NCI-H146 (cell line): ENCODE measurements at regions not wholly inside any gene's neighbourhood (a gene's known extent, or its start where the extent isn't known, plus 50 kb on each side); places are given as distances from the start of the nearest gene placed in this dataset.

Source experiments
- DNase-seq: peaks from one replicate; lab custom pipeline; 2025; lab: John Stamatoyannopoulos, UW

- no peak for DNase-seq
These were observed 159.1 kb upstream of the RAB4A start for GRCh38 chr1:229111703-229112319.

DNA sequence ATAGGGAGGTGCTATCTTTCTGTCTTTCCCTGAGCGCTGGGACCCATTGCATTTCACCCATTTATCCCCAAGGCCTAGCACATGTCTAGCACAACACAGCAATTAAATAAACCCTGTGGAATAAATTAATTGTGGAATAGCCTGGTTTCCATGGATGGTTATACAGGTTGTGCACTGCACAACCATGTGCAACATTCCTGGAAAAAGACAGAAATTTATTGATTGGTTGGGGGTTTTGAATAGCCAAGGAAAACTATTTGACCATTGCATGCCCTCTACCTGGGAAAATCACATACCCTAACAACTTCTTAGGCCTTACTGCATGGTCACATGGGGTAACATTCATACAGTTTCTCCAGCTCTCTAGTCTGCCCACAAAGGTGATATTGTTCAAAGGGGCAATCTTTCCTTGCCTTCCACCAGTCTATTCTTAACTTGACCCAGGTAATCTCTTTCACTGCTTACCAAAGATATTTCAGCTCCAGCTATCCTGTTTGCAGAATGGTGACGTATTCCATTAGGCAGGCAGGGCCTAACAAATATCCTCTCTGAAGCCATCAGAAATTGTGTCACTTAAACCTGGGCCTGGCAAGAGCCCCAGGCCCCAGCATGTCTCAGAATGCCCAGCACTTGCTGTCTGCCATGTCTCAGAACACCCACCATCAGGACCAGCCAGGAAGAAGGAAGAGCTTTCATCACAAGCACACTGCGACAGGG lies 157.9 kb upstream of the RAB4A start:
- no peak for DNase-seq

GRCh38 chr1:229114315-229114714 lies 156.6 kb upstream of the RAB4A start:
- DNase-seq, result no peak

DNA sequence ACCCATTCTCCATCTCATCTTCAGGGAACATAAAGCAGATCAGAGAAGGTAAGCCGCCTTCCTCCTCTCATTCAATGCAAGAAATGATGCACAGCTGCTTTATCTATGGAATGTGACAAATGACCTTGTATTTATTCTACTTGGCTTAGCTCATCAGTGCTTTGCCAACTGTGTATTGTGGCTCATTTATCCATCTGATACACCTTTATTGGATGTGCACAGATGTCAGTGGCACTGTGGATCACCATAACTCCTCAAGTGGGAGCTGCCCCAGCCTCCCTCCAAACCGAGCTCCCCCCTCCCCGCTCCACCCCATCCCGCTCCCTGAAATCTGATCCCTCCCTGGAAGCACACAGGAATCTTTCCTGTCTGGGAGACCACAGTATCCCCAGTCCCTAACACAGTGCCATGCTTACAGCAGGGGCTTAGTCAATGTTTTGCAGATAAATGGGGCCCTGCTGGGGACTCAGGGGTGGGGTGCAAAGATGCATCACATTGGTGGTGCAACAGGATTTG lies 156.0 kb upstream of the RAB4A start:
- no peak for DNase-seq

GRCh38 chr1:229116114-229116513 lies 154.8 kb upstream of the RAB4A start:
- DNase-seq, result no peak

DNA sequence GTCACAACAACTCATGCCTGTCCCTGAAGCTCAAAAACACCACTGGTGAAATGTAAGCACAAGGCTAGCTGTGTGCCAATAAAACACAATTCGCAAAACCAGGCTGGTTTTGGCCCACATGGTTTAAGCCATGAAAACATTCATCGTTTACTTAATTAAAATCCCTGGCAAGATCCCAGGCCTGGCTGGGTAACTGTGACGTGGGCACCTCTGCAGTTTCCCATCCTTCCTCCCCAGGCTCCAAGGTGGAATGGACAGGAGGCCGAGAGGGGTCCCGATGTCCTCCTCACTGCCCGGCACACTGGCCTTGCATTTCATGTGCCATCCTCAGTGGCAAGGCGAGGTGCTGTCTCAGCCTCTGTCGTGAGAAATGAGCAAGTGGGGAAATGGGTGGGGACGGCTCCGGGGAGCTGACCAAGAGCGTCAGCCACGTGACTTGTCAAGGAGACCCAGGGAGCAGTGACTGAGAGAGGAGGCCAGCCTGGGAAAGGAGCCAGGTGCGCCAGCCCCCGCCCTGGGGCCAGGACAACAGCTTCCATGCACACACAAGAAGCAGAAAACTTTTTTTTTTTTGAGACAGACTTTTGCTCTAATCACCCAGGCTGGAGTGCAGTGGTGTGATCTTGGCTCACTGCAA lies 153.1 kb upstream of the RAB4A start:
- DNase-seq, result no peak

DNA sequence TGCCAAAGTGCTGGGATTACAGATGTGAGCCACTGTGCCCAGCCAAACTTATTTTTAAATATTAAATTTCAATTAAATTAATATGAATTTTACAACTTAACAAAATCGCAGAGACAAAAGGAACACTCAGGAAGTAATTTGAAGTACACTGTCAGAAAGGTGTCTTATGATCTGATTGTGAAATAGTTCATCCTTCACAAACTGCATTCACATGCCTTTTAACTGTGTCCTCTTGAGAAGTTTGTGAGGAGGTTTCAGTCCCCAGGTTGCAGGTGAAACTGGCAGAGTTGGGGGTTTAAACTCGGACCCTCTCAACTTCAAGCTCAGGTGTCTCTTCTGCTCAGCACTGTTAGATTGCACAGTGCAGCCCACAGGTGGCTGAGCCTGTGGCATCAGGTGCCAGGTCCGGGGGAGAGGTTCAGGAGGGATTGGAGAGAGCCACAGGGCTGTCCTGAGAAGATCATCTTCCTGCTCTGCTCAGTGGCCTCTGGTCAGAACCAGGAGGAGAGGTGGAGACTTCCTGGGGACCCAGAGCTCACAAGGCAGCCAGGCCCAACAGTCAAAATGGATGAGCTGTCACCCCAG lies 152.3 kb upstream of the RAB4A start:
- DNase-seq, result no peak

DNA sequence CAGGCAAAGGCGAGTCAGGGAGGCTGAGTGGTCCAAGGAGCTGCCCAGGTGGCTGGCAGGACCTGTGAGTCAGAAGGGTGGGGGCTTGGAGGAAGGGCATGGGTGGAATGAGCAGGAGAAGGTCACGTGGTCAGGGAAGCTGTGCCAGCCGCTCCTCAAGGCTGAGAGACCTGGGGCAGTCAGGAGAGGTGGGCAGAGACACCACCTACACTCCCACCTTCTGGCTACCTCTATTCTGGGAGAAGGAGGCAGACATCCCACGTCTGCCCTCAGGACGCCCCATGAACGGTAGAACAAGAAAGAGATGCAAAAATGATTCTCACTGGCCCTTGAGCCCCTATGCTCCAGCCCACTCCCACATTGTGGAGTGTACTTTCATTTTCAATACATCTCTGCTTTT lies 151.8 kb upstream of the RAB4A start:
- DNase-seq, result no peak

DNA sequence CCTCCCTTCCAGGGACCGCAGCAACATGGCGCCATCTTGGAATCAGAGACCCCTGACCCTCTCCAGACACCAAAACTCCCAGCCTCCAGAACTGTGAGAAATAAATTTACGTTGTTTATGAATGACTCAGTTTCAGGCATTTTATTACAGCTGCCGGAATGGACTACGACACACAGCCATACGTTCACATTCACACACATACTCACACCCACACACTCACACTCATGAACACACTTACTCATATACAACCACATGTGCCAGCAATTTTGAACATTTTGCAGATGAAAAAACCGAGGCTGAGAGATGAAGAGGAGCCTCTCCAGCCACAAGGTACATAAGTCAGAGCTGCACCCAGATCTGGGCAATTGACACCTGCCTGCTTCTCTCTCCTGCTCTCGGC lies 151.0 kb upstream of the RAB4A start:
- DNase-seq, result no peak

DNA sequence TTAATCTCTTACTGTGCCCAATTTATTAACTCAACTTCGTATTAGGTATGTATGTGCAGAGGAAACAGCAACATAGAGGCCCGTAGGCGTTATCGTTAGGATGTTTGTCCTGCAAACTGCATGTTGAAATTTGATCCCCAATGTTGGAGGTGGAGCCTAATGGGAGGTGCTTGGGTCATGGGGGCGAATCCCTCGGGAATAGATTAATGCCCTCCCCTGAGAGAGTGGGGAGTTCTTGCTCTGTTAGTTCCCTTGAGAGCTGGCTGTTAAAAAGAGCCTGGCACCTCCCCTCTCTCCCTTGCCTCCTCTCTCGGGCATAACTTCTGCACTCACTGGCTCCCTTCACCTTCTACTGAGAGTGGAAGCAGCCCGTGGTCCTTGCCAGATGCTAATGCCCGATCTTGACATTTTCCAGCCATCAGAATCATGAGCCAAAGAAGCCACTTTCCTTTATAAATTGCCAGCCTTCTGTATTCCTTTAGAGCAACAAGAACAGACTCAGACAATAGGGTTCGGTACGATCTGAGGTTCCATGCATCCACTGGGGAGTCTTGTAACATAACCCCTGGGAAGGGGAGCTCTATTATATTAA lies 149.0 kb upstream of the RAB4A start:
- DNase-seq, result peak; percentile 24

- no peak for DNase-seq
These were observed 148.3 kb upstream of the RAB4A start for GRCh38 chr1:229122606-229123005.

GRCh38 chr1:229124116-229124515 lies 146.8 kb upstream of the RAB4A start:
- no peak for DNase-seq

GRCh38 chr1:229124520-229125124 lies 146.3 kb upstream of the RAB4A start:
- no peak for DNase-seq

- DNase-seq, result no peak
These were observed 143.6 kb upstream of the RAB4A start for GRCh38 chr1:229127301-229127700.

- DNase-seq, result no peak
These were observed 142.8 kb upstream of the RAB4A start for GRCh38 chr1:229128066-229128608.

- DNase-seq, result no peak
These were observed 141.4 kb upstream of the RAB4A start for GRCh38 chr1:229129301-229130027.

DNA sequence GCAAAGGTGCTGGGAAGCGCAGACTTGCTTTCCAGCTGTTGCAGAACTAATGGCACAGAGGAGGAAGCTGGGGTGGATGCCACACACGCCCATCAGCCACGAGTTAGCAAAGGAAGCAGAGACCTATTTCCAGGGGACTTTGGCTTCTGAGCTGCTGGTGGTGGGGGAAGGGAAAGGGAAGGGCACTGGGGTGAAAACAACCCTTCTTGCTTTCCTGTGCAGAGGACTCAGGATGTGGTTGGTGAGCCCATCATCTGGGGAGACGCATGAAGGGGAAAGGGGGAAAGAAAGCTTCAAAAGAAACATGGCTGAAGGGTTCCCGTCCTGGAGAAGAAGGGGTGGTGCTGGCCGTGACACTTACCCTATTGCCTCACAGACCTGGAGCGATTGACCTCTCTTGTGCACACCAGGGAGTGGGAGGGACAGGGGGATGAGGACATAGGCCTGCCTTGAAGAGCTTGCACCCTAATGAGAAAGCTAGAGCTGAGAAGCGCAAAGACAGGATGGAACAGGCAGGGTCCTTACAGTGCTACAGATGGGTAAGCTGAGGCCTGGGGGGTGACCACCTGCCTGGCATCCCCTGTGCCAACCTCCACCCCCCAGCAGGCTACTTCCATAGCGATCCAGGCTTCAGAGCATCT lies 140.8 kb upstream of the RAB4A start:
- DNase-seq, result no peak

DNA sequence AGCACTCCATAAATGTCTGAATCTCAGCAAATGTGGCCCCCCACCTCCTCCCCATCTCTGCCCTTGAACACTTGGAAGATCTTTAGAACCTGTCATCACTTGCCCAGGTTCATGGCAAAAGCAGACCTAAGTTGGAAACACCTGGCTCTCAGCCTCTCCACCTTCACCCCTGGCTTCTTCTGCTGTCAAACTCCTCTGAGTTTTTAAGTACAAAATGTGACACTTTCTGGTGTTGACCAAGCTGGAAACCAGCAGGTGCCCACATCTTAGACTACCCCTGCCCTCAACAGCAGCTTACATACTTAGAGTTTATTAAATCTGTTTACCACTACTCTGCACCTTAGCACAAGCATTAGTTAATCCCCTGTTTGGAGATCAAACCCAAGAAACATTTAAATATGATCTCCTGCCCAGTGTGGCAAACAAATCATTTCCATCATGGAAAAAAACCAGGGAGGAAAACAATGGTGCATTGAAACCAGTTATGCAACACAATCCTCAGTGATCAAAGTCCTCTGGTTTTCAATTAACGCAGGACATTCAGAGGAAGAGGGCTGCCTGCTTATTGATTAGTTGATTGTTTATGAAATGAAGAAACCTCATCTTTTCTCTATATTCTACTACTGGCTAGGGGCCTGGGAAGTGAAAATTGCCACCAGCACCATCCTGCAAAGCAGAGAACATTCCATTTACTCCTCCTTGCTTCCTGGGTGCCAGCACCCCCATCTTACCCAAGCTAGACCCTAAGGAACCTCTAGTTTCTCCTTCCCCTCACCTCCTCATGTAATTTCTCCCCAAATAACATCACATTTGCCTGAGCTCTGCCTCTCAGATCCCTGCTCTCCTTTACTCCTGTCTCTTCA lies 139.4 kb upstream of the RAB4A start:
- no peak for DNase-seq

- DNase-seq, result no peak
These were observed 138.8 kb upstream of the RAB4A start for GRCh38 chr1:229132106-229132443.

DNA sequence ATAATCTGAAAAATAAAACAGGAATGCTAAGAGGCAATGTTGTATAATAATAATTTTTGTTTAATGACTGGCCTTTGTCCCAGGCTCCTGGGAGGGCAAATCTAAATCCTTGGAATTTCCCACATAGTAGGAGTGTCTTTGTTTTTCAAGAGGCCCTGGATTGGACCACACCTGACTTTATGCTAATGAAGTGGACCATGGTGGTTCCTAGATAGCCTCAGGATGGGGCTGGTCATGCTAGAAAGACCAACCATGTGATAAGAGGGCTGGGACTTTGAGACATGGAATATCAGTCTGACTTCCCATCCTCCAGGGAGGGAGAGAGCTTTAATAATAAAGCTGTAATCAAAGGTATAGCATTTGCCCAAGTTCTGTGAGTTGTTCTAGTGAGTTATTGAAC lies 138.2 kb upstream of the RAB4A start:
- no peak for DNase-seq
